Calu3 (cell line): ENCODE measurements at regions not wholly inside any gene's neighbourhood (a gene's known extent, or its start where the extent isn't known, plus 50 kb on each side); places are given as distances from the start of the nearest gene placed in this dataset.

ENCODE experiments used
- BruUV-seq: library from RNA; stranded (reverse); fragments of 400-500 nt; replicated peaks from 2 replicates; lab custom pipeline; 2021; lab: Mats Ljungman, UMichigan
- CTCF ChIA-PET: fragments of 300-600 bp; sonication (Branson Sonifier 250); formaldehyde crosslinking; loops from one replicate; lab custom pipeline; 2022; ENCODE audit warnings: antibody characterized with exemption; lab: Charles Lee
- DNase-seq: peaks from one replicate; pipeline ENCODE4 v3.0.0; 2022
- H3K27ac Mint-ChIP-seq: one replicate; pipeline ENCODE4 v1.8.0; 2022; ENCODE audit warnings: mixed read lengths; ENCODE audit not compliant: unreplicated experiment
- H3K27me3 Mint-ChIP-seq: one replicate; pipeline ENCODE4 v1.8.0; 2022; ENCODE audit warnings: mixed read lengths; ENCODE audit not compliant: unreplicated experiment
- H3K36me3 Mint-ChIP-seq: one replicate; pipeline ENCODE4 v1.8.0; 2022; ENCODE audit warnings: mild to moderate bottlenecking, moderate library complexity, mixed read lengths; ENCODE audit not compliant: insufficient read depth, unreplicated experiment
- H3K4me1 Mint-ChIP-seq: one replicate; pipeline ENCODE4 v1.8.0; 2022; ENCODE audit warnings: mild to moderate bottlenecking, low read depth, mixed read lengths; ENCODE audit not compliant: unreplicated experiment
- H3K4me3 Mint-ChIP-seq: one replicate; pipeline ENCODE4 v1.8.0; 2022; ENCODE audit warnings: mild to moderate bottlenecking, low read depth, moderate library complexity, mixed read lengths; ENCODE audit not compliant: unreplicated experiment
- H3K9me3 Mint-ChIP-seq: one replicate; pipeline ENCODE4 v1.8.0; 2022; ENCODE audit warnings: low read depth, mixed read lengths; ENCODE audit not compliant: unreplicated experiment
- CTCF ChIP-seq: fragments of 200-600 bp; IDR thresholded peaks from one replicate; pipeline ENCODE4 v1.8.0; 2022; ENCODE audit warnings: antibody characterized with exemption; ENCODE audit not compliant: unreplicated experiment
- intact Hi-C: fragments of 100-400 bp; cut with micrococcal nuclease; formaldehyde crosslinking; loops from one replicate; pipeline ENCODE4 v1.10.0; 2022; ENCODE audit not compliant: unreplicated experiment

- no peak for TF ChIP-seq CTCF
- no peak overlapping the region for H3K4me3 Mint-ChIP-seq
- no peaks in the 10 kb centered on the region for H3K27me3 Mint-ChIP-seq
- H3K27ac Mint-ChIP-seq: no peak overlapping the region
- intact Hi-C loops: no loop called here
- CTCF ChIA-PET: no interaction called here
- DNase-seq: no peak
- H3K4me1 Mint-ChIP-seq: no peaks in the 10 kb centered on the region
- H3K36me3 Mint-ChIP-seq: no peaks in the 10 kb centered on the region
- peaks cover 3% of the 10 kb centered on the region for H3K9me3 Mint-ChIP-seq
- BruUV-seq: no TSS peak
These were observed 84.7 kb downstream of the KIF2B start for GRCh38 chr17:53907435-53907834.

DNA sequence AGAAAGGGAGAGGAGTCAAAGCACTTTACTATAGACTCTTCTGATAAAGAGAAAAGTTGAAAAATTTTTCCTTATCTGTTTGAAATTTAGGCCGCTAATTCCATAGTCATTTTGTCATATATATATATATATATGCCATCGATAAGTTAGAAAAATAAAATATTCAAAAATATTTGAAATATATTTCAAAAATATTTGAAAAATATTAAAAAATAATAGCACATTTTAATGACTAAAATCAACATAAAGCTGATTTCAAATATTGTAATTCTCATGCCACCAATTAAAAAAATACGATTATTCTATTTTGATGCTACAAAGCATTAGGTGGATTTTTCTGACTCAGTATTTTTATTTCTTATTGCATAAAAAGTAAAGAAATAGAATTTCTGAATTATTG, 87.1 kb downstream of the KIF2B start:
- CTCF ChIA-PET: no interaction called here
- Mint-ChIP-seq H3K27me3 (no peaks in the 10 kb centered on the region), H3K36me3 (no peaks in the 10 kb centered on the region), H3K27ac (no peak overlapping the region), H3K9me3 (peaks cover 5% of the 10 kb centered on the region), H3K4me3 (no peak overlapping the region), H3K4me1 (no peaks in the 10 kb centered on the region)
- no TSS peak for BruUV-seq
- no peak for TF ChIP-seq CTCF
- DNase-seq: no peak
- intact Hi-C loops: no loop called here

DNA sequence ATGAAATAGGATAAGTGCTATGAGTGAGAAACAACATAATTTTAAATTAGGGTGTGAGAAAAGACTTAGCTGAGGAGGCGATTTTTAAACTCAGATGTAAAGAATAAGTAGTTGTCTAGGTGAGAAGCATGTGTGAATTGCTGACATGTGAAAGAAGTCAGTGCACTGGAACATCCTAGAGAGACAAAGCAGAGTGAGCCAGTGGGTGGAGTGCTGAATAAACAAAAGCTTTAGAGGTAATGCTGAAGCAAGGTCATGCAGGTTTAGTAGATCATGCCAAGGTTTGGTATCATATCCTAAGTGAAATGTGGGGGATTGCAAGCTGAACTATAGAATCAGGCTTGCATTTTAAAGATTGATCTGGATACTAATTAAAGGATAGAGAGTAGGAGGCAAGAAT, 89.4 kb downstream of the KIF2B start:
- no peaks in the 10 kb centered on the region for H3K4me1 Mint-ChIP-seq
- DNase-seq: no peak
- no peaks in the 10 kb centered on the region for H3K36me3 Mint-ChIP-seq
- no peak overlapping the region for H3K27ac Mint-ChIP-seq
- TF ChIP-seq CTCF: no peak
- CTCF ChIA-PET: no interaction called here
- intact Hi-C loops: no loop called here
- H3K27me3 Mint-ChIP-seq: no peaks in the 10 kb centered on the region
- H3K9me3 Mint-ChIP-seq: peaks cover 5% of the 10 kb centered on the region
- H3K4me3 Mint-ChIP-seq: no peak overlapping the region
- BruUV-seq: no TSS peak

DNA sequence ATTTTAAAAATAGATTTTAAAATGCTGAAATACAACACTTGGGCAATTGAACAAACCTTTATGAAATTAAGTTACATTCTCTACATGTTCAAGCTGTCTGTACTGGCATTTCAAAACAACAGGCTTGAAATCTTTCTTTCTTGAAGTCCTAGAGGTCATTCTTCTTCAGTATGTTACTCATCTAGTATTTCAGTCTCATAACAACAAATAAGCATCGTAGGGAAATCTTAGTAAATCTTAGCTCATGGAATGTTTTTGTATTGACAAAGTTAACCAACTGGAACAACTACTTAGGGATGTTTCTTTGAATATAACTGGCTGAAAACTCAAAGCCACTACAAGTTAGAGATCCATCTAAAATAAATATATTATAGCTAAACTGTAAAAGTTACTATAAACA, 96.6 kb downstream of the KIF2B start:
- no TSS peak for BruUV-seq
- Mint-ChIP-seq H3K27ac (no peak overlapping the region), H3K4me3 (no peak overlapping the region), H3K9me3 (peaks cover 2% of the 10 kb centered on the region), H3K36me3 (no peaks in the 10 kb centered on the region), H3K4me1 (no peaks in the 10 kb centered on the region), H3K27me3 (no peaks in the 10 kb centered on the region)
- intact Hi-C loops: no loop called here
- no peak for DNase-seq
- CTCF ChIA-PET: no interaction called here
- TF ChIP-seq CTCF: no peak
